Non-pigmented ciliary epithelial cell (primary cell): ENCODE measurements at regions not wholly inside any gene's neighbourhood (a gene's known extent, or its start where the extent isn't known, plus 50 kb on each side); places are given as distances from the start of the nearest gene placed in this dataset.

Experiments
- DNase-seq: peaks from one replicate; pipeline ENCODE4 v3.0.0-alpha.2; 2010; ENCODE audit warnings: low read depth

- no peak for DNase-seq
These were observed 258.2 kb upstream of the TNRC6C start for GRCh38 chr17:77700165-77700881.

- DNase-seq, result no peak
These were observed 256.5 kb upstream of the TNRC6C start for GRCh38 chr17:77701996-77702395.

GRCh38 chr17:77704048-77704815, 254.3 kb upstream of the TNRC6C start:
- DNase-seq, result no peak

GRCh38 chr17:77706938-77707337, 251.6 kb upstream of the TNRC6C start:
- no peak for DNase-seq

- DNase-seq, result no peak
These were observed 251.0 kb upstream of the TNRC6C start for GRCh38 chr17:77707546-77707945.

- DNase-seq, result no peak
These were observed 250.5 kb upstream of the TNRC6C start for GRCh38 chr17:77708049-77708448.

GRCh38 chr17:77708936-77709335, 249.6 kb upstream of the TNRC6C start:
- DNase-seq, result no peak

- DNase-seq, result no peak
These were observed 248.9 kb upstream of the TNRC6C start for GRCh38 chr17:77709594-77709993.

GRCh38 chr17:77712578-77712977, 245.9 kb upstream of the TNRC6C start:
- no peak for DNase-seq

- DNase-seq, result no peak
These were observed 242.1 kb upstream of the TNRC6C start for GRCh38 chr17:77716289-77716926.

- no peak for DNase-seq
These were observed 240.4 kb upstream of the TNRC6C start for GRCh38 chr17:77717941-77718668.

GRCh38 chr17:77718669-77718961, 239.9 kb upstream of the TNRC6C start:
- no peak for DNase-seq

GRCh38 chr17:77719806-77720205, 238.7 kb upstream of the TNRC6C start:
- no peak for DNase-seq

- DNase-seq, result no peak
These were observed 237.3 kb upstream of the TNRC6C start for GRCh38 chr17:77720946-77721845.

GRCh38 chr17:77721846-77722160, 236.7 kb upstream of the TNRC6C start:
- no peak for DNase-seq

GRCh38 chr17:77722366-77722765, 236.1 kb upstream of the TNRC6C start:
- no peak for DNase-seq

GRCh38 chr17:77723071-77723908, 235.2 kb upstream of the TNRC6C start:
- no peak for DNase-seq

GRCh38 chr17:77723909-77724875, 234.3 kb upstream of the TNRC6C start:
- no peak for DNase-seq

GRCh38 chr17:77724876-77725615, 233.5 kb upstream of the TNRC6C start:
- DNase-seq, result no peak
